ENCODE measurements at regions not wholly inside any gene's neighbourhood (a gene's known extent, or its start where the extent isn't known, plus 50 kb on each side); places are given as distances from the start of the nearest gene placed in this dataset.
A peak's percentile ranks its signal among the peaks of the same experiment; 100 is the strongest.

GRCh38 chr10:7484456-7485243, 73.8 kb upstream of the SFMBT2 start:
- DNase-seq, result peak; percentile 88
- Histone ChIP-seq H3F3A (ENCODE audit: insufficient read depth, low read length) (peaks cover 19% of the 10 kb centered on the region), H3K27ac (ENCODE audit: low read length) (peak overlapping the region; percentile 69), H3K9ac (ENCODE audit: low read length) (peak overlapping the region; percentile 38; the same call in 1 of the 2 replicates), H3K9me3 (replicated peaks; ENCODE audit: insufficient read depth, low read length) (no peaks in the 10 kb centered on the region), H3K36me3 (replicated peaks; ENCODE audit: insufficient read depth, low read length) (no peaks in the 10 kb centered on the region), H3K4me3 (ENCODE audit: low read length) (peak overlapping the region; percentile 41; the same call in 1 of the 2 replicates), H3K4me2 (ENCODE audit: low read depth, low read length) (peak overlapping the region; percentile 70), H3K27me3 (replicated peaks; ENCODE audit: insufficient read depth, low read length) (no peaks in the 10 kb centered on the region), H3K79me2 (ENCODE audit: low read length) (0 out of 2 replicates have a peak, but pooled peaks cover 2% of the 10 kb centered on the region), H4K20me1 (ENCODE audit: insufficient read depth, low read length) (no peaks in the 10 kb centered on the region), H3K9me2 (replicated peaks; ENCODE audit: insufficient read depth, low read length) (no peaks in the 10 kb centered on the region), H2AFZ (ENCODE audit: low read length) (peak overlapping the region; percentile 34), H3K4me1 (ENCODE audit: low read length) (peaks cover 28% of the 10 kb centered on the region)
- TF ChIP-seq EZH2 (optimal IDR thresholded peaks at IDR 0.05; ENCODE audit: low read depth, low read length) (no peak), CTCF (IDR thresholded peaks at IDR 0.05; ENCODE audit: low read length) (no peak), EZH2phosphoT487 (IDR thresholded peaks at IDR 0.05; ENCODE audit: low read length) (no peak)

GRCh38 chr10:7483848-7484247, 73.0 kb upstream of the SFMBT2 start:
- peak overlapping the region; percentile 49 for H3K4me2 ChIP-seq (ENCODE audit: low read depth, low read length)
- no peaks in the 10 kb centered on the region for H3K27me3 ChIP-seq (replicated peaks; ENCODE audit: insufficient read depth, low read length)
- no peaks in the 10 kb centered on the region for H3K9me2 ChIP-seq (replicated peaks; ENCODE audit: insufficient read depth, low read length)
- no peak overlapping the region for H3K4me3 ChIP-seq (ENCODE audit: low read length)
- H3K9me3 ChIP-seq (replicated peaks; ENCODE audit: insufficient read depth, low read length), result no peaks in the 10 kb centered on the region
- TF ChIP-seq EZH2phosphoT487 (IDR thresholded peaks at IDR 0.05; ENCODE audit: low read length) (no peak), EZH2 (optimal IDR thresholded peaks at IDR 0.05; ENCODE audit: low read depth, low read length) (no peak), CTCF (IDR thresholded peaks at IDR 0.05; ENCODE audit: low read length) (no peak)
- no peak for DNase-seq
- no peaks in the 10 kb centered on the region for H3K36me3 ChIP-seq (replicated peaks; ENCODE audit: insufficient read depth, low read length)
- 0 out of 2 replicates have a peak, but pooled peaks cover 2% of the 10 kb centered on the region for H3K79me2 ChIP-seq (ENCODE audit: low read length)
- H3K9ac ChIP-seq (ENCODE audit: low read length), result no peak overlapping the region
- peaks cover 28% of the 10 kb centered on the region for H3K4me1 ChIP-seq (ENCODE audit: low read length)
- H2AFZ ChIP-seq (ENCODE audit: low read length), result no peak overlapping the region
- peak overlapping the region; percentile 69; the same call in 1 of the 2 replicates for H3K27ac ChIP-seq (ENCODE audit: low read length)
- H4K20me1 ChIP-seq (ENCODE audit: insufficient read depth, low read length), result no peaks in the 10 kb centered on the region
- peaks cover 27% of the 10 kb centered on the region for H3F3A ChIP-seq (ENCODE audit: insufficient read depth, low read length)

- Histone ChIP-seq H3K9ac (ENCODE audit: low read length) (no peak overlapping the region), H3K4me2 (ENCODE audit: low read depth, low read length) (peak overlapping the region; percentile 5; the same call in 1 of the 2 replicates), H3K4me1 (ENCODE audit: low read length) (peaks cover 35% of the 10 kb centered on the region), H3K9me2 (replicated peaks; ENCODE audit: insufficient read depth, low read length) (no peaks in the 10 kb centered on the region), H2AFZ (ENCODE audit: low read length) (no peak overlapping the region), H3K9me3 (replicated peaks; ENCODE audit: insufficient read depth, low read length) (no peaks in the 10 kb centered on the region), H3F3A (ENCODE audit: insufficient read depth, low read length) (peaks cover 35% of the 10 kb centered on the region), H3K27me3 (replicated peaks; ENCODE audit: insufficient read depth, low read length) (no peaks in the 10 kb centered on the region), H3K4me3 (ENCODE audit: low read length) (no peak overlapping the region), H3K79me2 (ENCODE audit: low read length) (0 out of 2 replicates have a peak, but pooled peaks cover 2% of the 10 kb centered on the region), H3K27ac (ENCODE audit: low read length) (peak overlapping the region; percentile 69; the same call in 1 of the 2 replicates), H4K20me1 (ENCODE audit: insufficient read depth, low read length) (no peaks in the 10 kb centered on the region), H3K36me3 (replicated peaks; ENCODE audit: insufficient read depth, low read length) (no peaks in the 10 kb centered on the region)
- TF ChIP-seq CTCF (IDR thresholded peaks at IDR 0.05; ENCODE audit: low read length) (no peak), EZH2phosphoT487 (IDR thresholded peaks at IDR 0.05; ENCODE audit: low read length) (no peak), EZH2 (optimal IDR thresholded peaks at IDR 0.05; ENCODE audit: low read depth, low read length) (no peak)
- peak; percentile 41 for DNase-seq
Measured at GRCh38 chr10:7482992-7483391, 72.2 kb upstream of the SFMBT2 start.

Data from MM.1S (cell line).